HFF-Myc (cell line): ENCODE measurements at regions not wholly inside any gene's neighbourhood (a gene's known extent, or its start where the extent isn't known, plus 50 kb on each side); places are given as distances from the start of the nearest gene placed in this dataset.

Experiments
- DNase-seq: peaks from one replicate; pipeline ENCODE4 v3.0.0-alpha.2; 2011; ENCODE audit warnings: low read depth; ENCODE audit errors: extremely low read depth
- H3K4me3 ChIP-seq: replicated peaks from 2 replicates; pipeline ENCODE4 v1.5.1; 2011; ENCODE audit warnings: low read depth, mild to moderate bottlenecking, control low read depth, low read length
- CTCF ChIP-seq: IDR thresholded peaks from 2 replicates; pipeline ENCODE4 v1.5.1; 2012; ENCODE audit warnings: mild to moderate bottlenecking, low read depth, low read length, control low read depth; ENCODE audit errors: missing control alignments

- DNase-seq, result no peak
- TF ChIP-seq CTCF, result no peak
These were observed 197.8 kb upstream of the HDDC2 start for GRCh38 chr6:125499535-125499934.

GRCh38 chr6:125503181-125503580 lies 201.4 kb upstream of the HDDC2 start:
- TF ChIP-seq CTCF, result no peak
- DNase-seq, result no peak
- no peak overlapping the region for H3K4me3 ChIP-seq

More at GRCh38 chr6:125499535-125499934, 197.8 kb upstream of the HDDC2 start:
- no peak overlapping the region for H3K4me3 ChIP-seq

DNA sequence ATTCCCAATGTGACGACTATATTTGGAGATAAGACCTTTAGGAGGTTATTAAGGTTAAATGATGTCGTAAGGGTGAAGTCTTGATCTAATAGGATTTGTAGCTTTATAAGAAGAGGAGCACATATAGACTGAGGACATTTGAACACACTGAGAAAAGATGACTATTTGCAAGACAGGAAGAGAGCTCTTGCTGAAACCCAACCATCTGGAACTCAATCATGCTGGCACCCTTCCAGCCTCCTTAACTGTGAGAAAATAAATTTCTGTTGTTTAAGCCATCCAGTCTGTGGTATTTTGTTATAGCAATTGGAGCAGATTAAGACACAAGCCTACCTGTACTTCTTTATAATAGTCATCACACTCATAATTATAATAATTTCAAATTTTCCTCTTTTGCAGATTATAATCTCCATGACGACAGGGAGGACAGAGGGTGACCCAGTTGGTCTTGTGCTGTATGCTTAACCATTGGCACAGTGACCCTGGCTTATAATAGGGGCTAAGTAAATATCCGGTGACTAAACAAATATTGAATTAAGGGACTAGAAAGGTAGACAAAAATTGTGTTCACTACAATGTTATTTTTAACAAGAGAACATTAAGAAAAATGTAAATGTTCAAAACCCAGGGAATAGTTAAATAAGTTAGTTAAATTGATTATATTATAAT lies 206.4 kb upstream of the HDDC2 start:
- TF ChIP-seq CTCF, result no peak
- DNase-seq, result peak; percentile 11
- no peak overlapping the region for H3K4me3 ChIP-seq

- TF ChIP-seq CTCF, result no peak
- DNase-seq, result no peak
- no peak overlapping the region for H3K4me3 ChIP-seq
These were observed 207.0 kb upstream of the HDDC2 start for GRCh38 chr6:125508793-125509192.

- TF ChIP-seq CTCF, result no peak
- no peak for DNase-seq
- H3K4me3 ChIP-seq, result no peak overlapping the region
These were observed 207.7 kb upstream of the HDDC2 start for GRCh38 chr6:125509477-125509876.

GRCh38 chr6:125510405-125510804 lies 208.6 kb upstream of the HDDC2 start:
- DNase-seq, result no peak
- H3K4me3 ChIP-seq, result no peak overlapping the region
- TF ChIP-seq CTCF, result no peak

DNA sequence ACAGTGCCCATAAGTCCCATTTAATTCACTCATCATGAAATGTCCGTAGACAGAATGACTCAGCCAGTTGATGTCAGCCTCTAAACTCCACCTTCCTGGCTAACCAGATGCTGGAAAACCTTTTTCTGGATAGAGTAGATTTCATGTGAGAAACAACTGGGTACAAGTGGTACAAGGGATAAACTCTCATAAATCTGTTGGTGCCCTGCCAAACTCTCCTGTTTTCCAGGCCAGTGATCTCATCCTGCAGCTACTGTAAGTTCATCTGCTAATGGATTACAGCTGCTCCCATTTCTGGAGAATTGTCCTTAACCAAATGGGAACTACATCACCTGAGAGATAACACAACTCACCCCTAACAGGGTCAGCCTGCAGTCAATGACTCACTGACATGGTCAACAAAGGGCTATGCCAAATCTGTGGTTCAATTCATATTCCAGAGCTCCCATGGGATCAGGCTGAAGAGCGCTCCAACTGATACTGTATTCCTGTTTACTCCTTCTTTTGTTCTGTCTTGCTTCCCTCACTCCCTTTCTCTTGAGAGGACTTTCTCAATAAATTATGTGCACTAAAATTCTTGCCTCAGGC lies 210.1 kb upstream of the HDDC2 start:
- peak; percentile 43 for DNase-seq
- H3K4me3 ChIP-seq, result no peak overlapping the region
- no peak for TF ChIP-seq CTCF
